Stimulated activated effector memory CD8-positive, alpha-beta T cell treated with anti-CD3 and anti-CD28 coated beads, Interleukin-12 subunit alpha, Interleukin-12 subunit beta, amount 100 ng/mL, for 72 hours (primary cell): ENCODE measurements at regions not wholly inside any gene's neighbourhood (a gene's known extent, or its start where the extent isn't known, plus 50 kb on each side); places are given as distances from the start of the nearest gene placed in this dataset.

ENCODE experiments used
- ATAC-seq: fragments of 150-1000 bp; cut with Tn5 transposase; 2 replicates; pipeline ENCODE4 v1.10.0; 2021
- DNase-seq, 2 donors: peaks; one replicate each; pipeline ENCODE4 v3.0.0; 2021 to 2022; ENCODE audit warnings: low spot score in 2 of 2
- H3K27ac Mint-ChIP-seq: one replicate; pipeline ENCODE4 v1.8.0; 2022; ENCODE audit warnings: mild to moderate bottlenecking, mixed read lengths
- H3K36me3 Mint-ChIP-seq: one replicate; pipeline ENCODE4 v1.8.0; 2022; ENCODE audit warnings: mild to moderate bottlenecking, mixed read lengths
- H3K4me1 Mint-ChIP-seq: one replicate; pipeline ENCODE4 v1.8.0; 2022; ENCODE audit warnings: mixed read lengths
- H3K4me3 Mint-ChIP-seq: one replicate; pipeline ENCODE4 v1.8.0; 2022; ENCODE audit warnings: mild to moderate bottlenecking, mixed read lengths
- H3K9me3 Mint-ChIP-seq: one replicate; pipeline ENCODE4 v1.8.0; 2022; ENCODE audit warnings: mixed read lengths

- H3K9me3 Mint-ChIP-seq: no peaks in the 10 kb centered on the region
- no peaks in the 10 kb centered on the region for H3K4me1 Mint-ChIP-seq
- ATAC-seq (no peak), DNase-seq (no peak)
- H3K4me3 Mint-ChIP-seq: no peak overlapping the region
- H3K36me3 Mint-ChIP-seq: no peaks in the 10 kb centered on the region
- no peak overlapping the region for H3K27ac Mint-ChIP-seq
Observed at GRCh38 chr1:90650401-90650800, 66.7 kb downstream of the BARHL2 start.

GRCh38 chr1:90640325-90640724 is 76.8 kb downstream of the BARHL2 start:
- no peaks in the 10 kb centered on the region for H3K4me1 Mint-ChIP-seq
- ATAC-seq: no peak
- H3K9me3 Mint-ChIP-seq: no peaks in the 10 kb centered on the region
- H3K36me3 Mint-ChIP-seq: no peaks in the 10 kb centered on the region
- H3K27ac Mint-ChIP-seq: no peak overlapping the region
- no peak for DNase-seq
- H3K4me3 Mint-ChIP-seq: no peak overlapping the region

- no peak overlapping the region for H3K4me3 Mint-ChIP-seq
- H3K27ac Mint-ChIP-seq: no peak overlapping the region
- ATAC-seq (no peak), DNase-seq (no peak)
- H3K4me1 Mint-ChIP-seq: no peaks in the 10 kb centered on the region
- no peaks in the 10 kb centered on the region for H3K36me3 Mint-ChIP-seq
- no peaks in the 10 kb centered on the region for H3K9me3 Mint-ChIP-seq
Observed at GRCh38 chr1:90622666-90623065, 94.4 kb downstream of the BARHL2 start.

- Mint-ChIP-seq H3K9me3 (no peaks in the 10 kb centered on the region), H3K36me3 (no peaks in the 10 kb centered on the region), H3K4me3 (no peak overlapping the region), H3K4me1 (no peaks in the 10 kb centered on the region), H3K27ac (no peak overlapping the region)
- ATAC-seq: no peak
- no peak for DNase-seq
Observed at GRCh38 chr1:90621986-90622385, 95.1 kb downstream of the BARHL2 start.

- Mint-ChIP-seq H3K9me3 (no peaks in the 10 kb centered on the region), H3K27ac (no peak overlapping the region), H3K4me3 (no peak overlapping the region), H3K4me1 (no peaks in the 10 kb centered on the region), H3K36me3 (no peaks in the 10 kb centered on the region)
- no peak for ATAC-seq
- no peak for DNase-seq
Observed at GRCh38 chr1:90616395-90616794, 100.7 kb downstream of the BARHL2 start.

- H3K27ac Mint-ChIP-seq: no peak overlapping the region
- peak; percentile 13 for ATAC-seq
- no peaks in the 10 kb centered on the region for H3K36me3 Mint-ChIP-seq
- no peak overlapping the region for H3K4me3 Mint-ChIP-seq
- no peaks in the 10 kb centered on the region for H3K4me1 Mint-ChIP-seq
- no peak for DNase-seq
- H3K9me3 Mint-ChIP-seq: no peaks in the 10 kb centered on the region
Observed at GRCh38 chr1:90614872-90615271, 102.2 kb downstream of the BARHL2 start.

GRCh38 chr1:90613371-90613770 is 103.7 kb downstream of the BARHL2 start:
- no peak overlapping the region for H3K4me3 Mint-ChIP-seq
- ATAC-seq (no peak), DNase-seq (no peak)
- H3K9me3 Mint-ChIP-seq: no peaks in the 10 kb centered on the region
- no peaks in the 10 kb centered on the region for H3K36me3 Mint-ChIP-seq
- H3K4me1 Mint-ChIP-seq: no peaks in the 10 kb centered on the region
- H3K27ac Mint-ChIP-seq: no peak overlapping the region

GRCh38 chr1:90612033-90612432 is 105.1 kb downstream of the BARHL2 start:
- Mint-ChIP-seq H3K36me3 (no peaks in the 10 kb centered on the region), H3K27ac (no peak overlapping the region), H3K4me3 (no peak overlapping the region), H3K4me1 (no peaks in the 10 kb centered on the region), H3K9me3 (no peaks in the 10 kb centered on the region)
- ATAC-seq (no peak), DNase-seq (no peak)

GRCh38 chr1:90607736-90608135 is 109.4 kb downstream of the BARHL2 start:
- Mint-ChIP-seq H3K9me3 (no peaks in the 10 kb centered on the region), H3K4me1 (no peaks in the 10 kb centered on the region), H3K27ac (no peak overlapping the region), H3K36me3 (no peaks in the 10 kb centered on the region), H3K4me3 (no peak overlapping the region)
- ATAC-seq: no peak
- no peak for DNase-seq

- Mint-ChIP-seq H3K27ac (no peak overlapping the region), H3K4me3 (no peak overlapping the region), H3K36me3 (no peaks in the 10 kb centered on the region), H3K4me1 (no peaks in the 10 kb centered on the region), H3K9me3 (no peaks in the 10 kb centered on the region)
- no peak for DNase-seq
- ATAC-seq: no peak
Observed at GRCh38 chr1:90605070-90605469, 112.0 kb downstream of the BARHL2 start.

- Mint-ChIP-seq H3K4me1 (no peaks in the 10 kb centered on the region), H3K4me3 (no peak overlapping the region), H3K27ac (no peak overlapping the region), H3K36me3 (no peaks in the 10 kb centered on the region), H3K9me3 (peaks cover 11% of the 10 kb centered on the region)
- ATAC-seq: no peak
- DNase-seq: no peak
Observed at GRCh38 chr1:90593312-90593711, 123.8 kb downstream of the BARHL2 start.

GRCh38 chr1:90591970-90592356 is 125.1 kb downstream of the BARHL2 start:
- Mint-ChIP-seq H3K36me3 (no peaks in the 10 kb centered on the region), H3K9me3 (peaks cover 11% of the 10 kb centered on the region), H3K4me1 (no peaks in the 10 kb centered on the region), H3K27ac (no peak overlapping the region), H3K4me3 (no peak overlapping the region)
- DNase-seq (no peak), ATAC-seq (no peak)

- peak; percentile 21 for ATAC-seq
- no peaks in the 10 kb centered on the region for H3K4me1 Mint-ChIP-seq
- no peak for DNase-seq
- H3K27ac Mint-ChIP-seq: no peak overlapping the region
- peaks cover 11% of the 10 kb centered on the region for H3K9me3 Mint-ChIP-seq
- H3K4me3 Mint-ChIP-seq: no peak overlapping the region
- H3K36me3 Mint-ChIP-seq: no peaks in the 10 kb centered on the region
Observed at GRCh38 chr1:90591355-90591969, 125.6 kb downstream of the BARHL2 start.

- no peak overlapping the region for H3K27ac Mint-ChIP-seq
- H3K4me3 Mint-ChIP-seq: no peak overlapping the region
- H3K4me1 Mint-ChIP-seq: no peaks in the 10 kb centered on the region
- DNase-seq (no peak), ATAC-seq (no peak)
- H3K36me3 Mint-ChIP-seq: no peaks in the 10 kb centered on the region
- no peaks in the 10 kb centered on the region for H3K9me3 Mint-ChIP-seq
Observed at GRCh38 chr1:90580176-90580575, 136.9 kb downstream of the BARHL2 start.

- ATAC-seq (peak; percentile 57), DNase-seq (no peak)
- Mint-ChIP-seq H3K4me1 (no peaks in the 10 kb centered on the region), H3K9me3 (no peaks in the 10 kb centered on the region), H3K36me3 (no peaks in the 10 kb centered on the region), H3K27ac (no peak overlapping the region), H3K4me3 (no peak overlapping the region)
Observed at GRCh38 chr1:90579212-90579802, 137.8 kb downstream of the BARHL2 start.

GRCh38 chr1:90574692-90575370 is 142.3 kb downstream of the BARHL2 start:
- ATAC-seq (no peak), DNase-seq (no peak)
- no peak overlapping the region for H3K27ac Mint-ChIP-seq

More at GRCh38 chr1:90574692-90575370, 142.3 kb downstream of the BARHL2 start:
- Mint-ChIP-seq H3K36me3 (no peaks in the 10 kb centered on the region), H3K4me1 (no peaks in the 10 kb centered on the region), H3K9me3 (no peaks in the 10 kb centered on the region), H3K4me3 (no peak overlapping the region)
